H1 (cell line): ENCODE measurements at regions not wholly inside any gene's neighbourhood (a gene's known extent, or its start where the extent isn't known, plus 50 kb on each side); places are given as distances from the start of the nearest gene placed in this dataset.

ENCODE experiments used
- ASH2L ChIP-seq: fragments of 200-600, 300-600 bp; sonication (generic); IDR thresholded peaks from one replicate; pipeline ENCODE4 v1.7.1; 2017; ENCODE audit warnings: low read length
- TEAD4 ChIP-seq: IDR thresholded peaks from 2 replicates; pipeline ENCODE4 v1.6.1; 2012; ENCODE audit warnings: low read depth, low read length, inconsistent platforms, mixed read lengths
- TF ChIP-seq, protein P1 (sequence below): fragments of 300-600 bp; sonication (generic); IDR thresholded peaks from 2 replicates; pipeline ENCODE4 v1.7.1; 2012; ENCODE audit warnings: low read length, moderate library complexity, mild to moderate bottlenecking, inconsistent platforms; ENCODE audit not compliant: insufficient replicate concordance
- TF ChIP-seq, protein P2 (sequence below): IDR thresholded peaks from 2 replicates; pipeline ENCODE4 v1.6.1; 2012; ENCODE audit warnings: low read length, inconsistent platforms

DNA sequence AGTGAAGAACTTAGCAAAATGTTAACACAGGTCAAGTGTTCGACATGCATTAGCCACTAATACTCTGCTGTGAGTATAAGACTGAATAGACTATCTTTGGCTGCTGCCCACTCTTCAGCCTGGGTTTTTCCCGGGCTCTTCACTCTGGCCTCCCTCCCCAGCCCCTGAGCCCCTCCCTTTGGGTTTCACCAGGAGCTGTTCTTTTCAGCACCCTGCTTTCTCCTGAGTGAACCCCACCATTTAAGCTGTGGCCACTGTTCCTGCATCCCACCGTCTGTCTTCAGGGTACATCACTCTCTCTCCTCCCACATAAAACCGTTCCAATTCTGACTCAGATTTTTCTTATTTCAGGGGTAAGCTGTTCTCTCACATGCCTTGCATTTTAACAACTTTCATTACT, 92.0 kb upstream of the ASIC2 start (continued):
- TF ChIP-seq, protein P1, sequence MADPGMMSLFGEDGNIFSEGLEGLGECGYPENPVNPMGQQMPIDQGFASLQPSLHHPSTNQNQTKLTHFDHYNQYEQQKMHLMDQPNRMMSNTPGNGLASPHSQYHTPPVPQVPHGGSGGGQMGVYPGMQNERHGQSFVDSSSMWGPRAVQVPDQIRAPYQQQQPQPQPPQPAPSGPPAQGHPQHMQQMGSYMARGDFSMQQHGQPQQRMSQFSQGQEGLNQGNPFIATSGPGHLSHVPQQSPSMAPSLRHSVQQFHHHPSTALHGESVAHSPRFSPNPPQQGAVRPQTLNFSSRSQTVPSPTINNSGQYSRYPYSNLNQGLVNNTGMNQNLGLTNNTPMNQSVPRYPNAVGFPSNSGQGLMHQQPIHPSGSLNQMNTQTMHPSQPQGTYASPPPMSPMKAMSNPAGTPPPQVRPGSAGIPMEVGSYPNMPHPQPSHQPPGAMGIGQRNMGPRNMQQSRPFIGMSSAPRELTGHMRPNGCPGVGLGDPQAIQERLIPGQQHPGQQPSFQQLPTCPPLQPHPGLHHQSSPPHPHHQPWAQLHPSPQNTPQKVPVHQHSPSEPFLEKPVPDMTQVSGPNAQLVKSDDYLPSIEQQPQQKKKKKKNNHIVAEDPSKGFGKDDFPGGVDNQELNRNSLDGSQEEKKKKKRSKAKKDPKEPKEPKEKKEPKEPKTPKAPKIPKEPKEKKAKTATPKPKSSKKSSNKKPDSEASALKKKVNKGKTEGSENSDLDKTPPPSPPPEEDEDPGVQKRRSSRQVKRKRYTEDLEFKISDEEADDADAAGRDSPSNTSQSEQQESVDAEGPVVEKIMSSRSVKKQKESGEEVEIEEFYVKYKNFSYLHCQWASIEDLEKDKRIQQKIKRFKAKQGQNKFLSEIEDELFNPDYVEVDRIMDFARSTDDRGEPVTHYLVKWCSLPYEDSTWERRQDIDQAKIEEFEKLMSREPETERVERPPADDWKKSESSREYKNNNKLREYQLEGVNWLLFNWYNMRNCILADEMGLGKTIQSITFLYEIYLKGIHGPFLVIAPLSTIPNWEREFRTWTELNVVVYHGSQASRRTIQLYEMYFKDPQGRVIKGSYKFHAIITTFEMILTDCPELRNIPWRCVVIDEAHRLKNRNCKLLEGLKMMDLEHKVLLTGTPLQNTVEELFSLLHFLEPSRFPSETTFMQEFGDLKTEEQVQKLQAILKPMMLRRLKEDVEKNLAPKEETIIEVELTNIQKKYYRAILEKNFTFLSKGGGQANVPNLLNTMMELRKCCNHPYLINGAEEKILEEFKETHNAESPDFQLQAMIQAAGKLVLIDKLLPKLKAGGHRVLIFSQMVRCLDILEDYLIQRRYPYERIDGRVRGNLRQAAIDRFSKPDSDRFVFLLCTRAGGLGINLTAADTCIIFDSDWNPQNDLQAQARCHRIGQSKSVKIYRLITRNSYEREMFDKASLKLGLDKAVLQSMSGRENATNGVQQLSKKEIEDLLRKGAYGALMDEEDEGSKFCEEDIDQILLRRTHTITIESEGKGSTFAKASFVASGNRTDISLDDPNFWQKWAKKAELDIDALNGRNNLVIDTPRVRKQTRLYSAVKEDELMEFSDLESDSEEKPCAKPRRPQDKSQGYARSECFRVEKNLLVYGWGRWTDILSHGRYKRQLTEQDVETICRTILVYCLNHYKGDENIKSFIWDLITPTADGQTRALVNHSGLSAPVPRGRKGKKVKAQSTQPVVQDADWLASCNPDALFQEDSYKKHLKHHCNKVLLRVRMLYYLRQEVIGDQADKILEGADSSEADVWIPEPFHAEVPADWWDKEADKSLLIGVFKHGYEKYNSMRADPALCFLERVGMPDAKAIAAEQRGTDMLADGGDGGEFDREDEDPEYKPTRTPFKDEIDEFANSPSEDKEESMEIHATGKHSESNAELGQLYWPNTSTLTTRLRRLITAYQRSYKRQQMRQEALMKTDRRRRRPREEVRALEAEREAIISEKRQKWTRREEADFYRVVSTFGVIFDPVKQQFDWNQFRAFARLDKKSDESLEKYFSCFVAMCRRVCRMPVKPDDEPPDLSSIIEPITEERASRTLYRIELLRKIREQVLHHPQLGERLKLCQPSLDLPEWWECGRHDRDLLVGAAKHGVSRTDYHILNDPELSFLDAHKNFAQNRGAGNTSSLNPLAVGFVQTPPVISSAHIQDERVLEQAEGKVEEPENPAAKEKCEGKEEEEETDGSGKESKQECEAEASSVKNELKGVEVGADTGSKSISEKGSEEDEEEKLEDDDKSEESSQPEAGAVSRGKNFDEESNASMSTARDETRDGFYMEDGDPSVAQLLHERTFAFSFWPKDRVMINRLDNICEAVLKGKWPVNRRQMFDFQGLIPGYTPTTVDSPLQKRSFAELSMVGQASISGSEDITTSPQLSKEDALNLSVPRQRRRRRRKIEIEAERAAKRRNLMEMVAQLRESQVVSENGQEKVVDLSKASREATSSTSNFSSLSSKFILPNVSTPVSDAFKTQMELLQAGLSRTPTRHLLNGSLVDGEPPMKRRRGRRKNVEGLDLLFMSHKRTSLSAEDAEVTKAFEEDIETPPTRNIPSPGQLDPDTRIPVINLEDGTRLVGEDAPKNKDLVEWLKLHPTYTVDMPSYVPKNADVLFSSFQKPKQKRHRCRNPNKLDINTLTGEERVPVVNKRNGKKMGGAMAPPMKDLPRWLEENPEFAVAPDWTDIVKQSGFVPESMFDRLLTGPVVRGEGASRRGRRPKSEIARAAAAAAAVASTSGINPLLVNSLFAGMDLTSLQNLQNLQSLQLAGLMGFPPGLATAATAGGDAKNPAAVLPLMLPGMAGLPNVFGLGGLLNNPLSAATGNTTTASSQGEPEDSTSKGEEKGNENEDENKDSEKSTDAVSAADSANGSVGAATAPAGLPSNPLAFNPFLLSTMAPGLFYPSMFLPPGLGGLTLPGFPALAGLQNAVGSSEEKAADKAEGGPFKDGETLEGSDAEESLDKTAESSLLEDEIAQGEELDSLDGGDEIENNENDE = no peak
- TF ChIP-seq, protein P2, sequence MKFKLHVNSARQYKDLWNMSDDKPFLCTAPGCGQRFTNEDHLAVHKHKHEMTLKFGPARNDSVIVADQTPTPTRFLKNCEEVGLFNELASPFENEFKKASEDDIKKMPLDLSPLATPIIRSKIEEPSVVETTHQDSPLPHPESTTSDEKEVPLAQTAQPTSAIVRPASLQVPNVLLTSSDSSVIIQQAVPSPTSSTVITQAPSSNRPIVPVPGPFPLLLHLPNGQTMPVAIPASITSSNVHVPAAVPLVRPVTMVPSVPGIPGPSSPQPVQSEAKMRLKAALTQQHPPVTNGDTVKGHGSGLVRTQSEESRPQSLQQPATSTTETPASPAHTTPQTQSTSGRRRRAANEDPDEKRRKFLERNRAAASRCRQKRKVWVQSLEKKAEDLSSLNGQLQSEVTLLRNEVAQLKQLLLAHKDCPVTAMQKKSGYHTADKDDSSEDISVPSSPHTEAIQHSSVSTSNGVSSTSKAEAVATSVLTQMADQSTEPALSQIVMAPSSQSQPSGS = no peak
- TF ChIP-seq ASH2L = no peak
- no peak for TF ChIP-seq TEAD4
- TF ChIP-seq, all 59 proteins: peak for 0
